Activated CD8-positive, alpha-beta T cell treated with anti-CD3 and anti-CD28 coated beads, Interleukin-2, amount 10 ng/mL, durations not matched to agents 7 days and 5 days (primary cell): ENCODE measurements at regions not wholly inside any gene's neighbourhood (a gene's known extent, or its start where the extent isn't known, plus 50 kb on each side); places are given as distances from the start of the nearest gene placed in this dataset.

Experiments used
- ATAC-seq: fragments of 150-1000 bp; cut with Tn5 transposase; one replicate; pipeline ENCODE4 v1.10.0; 2021; ENCODE audit warnings: moderate library complexity
- CTCF ChIA-PET: fragments of 350-600 bp; sonication (Branson Sonifier 250); formaldehyde crosslinking; loops from one replicate; lab custom pipeline; 2021; ENCODE audit warnings: antibody characterized with exemption; lab: Charles Lee
- POLR2A ChIA-PET: fragments of 350-600 bp; sonication (Branson Sonifier 250); formaldehyde crosslinking; loops from one replicate; lab custom pipeline; 2021; ENCODE audit warnings: antibody characterized with exemption; lab: Charles Lee
- DNase-seq: peaks from one replicate; pipeline ENCODE4 v3.0.0-alpha.2; 2020
- H3K27ac Mint-ChIP-seq: one replicate; pipeline ENCODE4 v1.8.0; 2021; ENCODE audit warnings: mild to moderate bottlenecking, mixed read lengths
- H3K27me3 Mint-ChIP-seq: one replicate; pipeline ENCODE4 v1.8.0; 2021; ENCODE audit warnings: low read depth, mixed read lengths
- H3K36me3 Mint-ChIP-seq: one replicate; pipeline ENCODE4 v1.8.0; 2021; ENCODE audit warnings: low read depth, mixed read lengths
- H3K4me1 Mint-ChIP-seq: one replicate; pipeline ENCODE4 v1.8.0; 2021; ENCODE audit warnings: low read depth, mixed read lengths
- H3K4me3 Mint-ChIP-seq: one replicate; pipeline ENCODE4 v1.8.0; 2021; ENCODE audit warnings: mild to moderate bottlenecking, mixed read lengths
- H3K9me3 Mint-ChIP-seq: one replicate; pipeline ENCODE4 v1.8.0; 2022; ENCODE audit warnings: mixed read lengths; ENCODE audit not compliant: insufficient read depth

GRCh38 chr7:136259074-136259473 is 281.9 kb upstream of the MTPN start:
- no peak overlapping the region for H3K27ac Mint-ChIP-seq
- POLR2A ChIA-PET, result no interaction called here
- ATAC-seq (no peak), DNase-seq (no peak)
- no peaks in the 10 kb centered on the region for H3K27me3 Mint-ChIP-seq
- CTCF ChIA-PET, result no interaction called here
- no peaks in the 10 kb centered on the region for H3K4me1 Mint-ChIP-seq
- H3K36me3 Mint-ChIP-seq, result no peaks in the 10 kb centered on the region
- peaks cover 21% of the 10 kb centered on the region for H3K9me3 Mint-ChIP-seq
- no peak overlapping the region for H3K4me3 Mint-ChIP-seq

- CTCF ChIA-PET, result interaction anchor here (0.7 kb wide), 1 partner anchor 9 kb away, joined by 3 read pairs; no protein-coding TSS in a partner anchor
- peaks cover 13% of the 10 kb centered on the region for H3K9me3 Mint-ChIP-seq
- H3K27ac Mint-ChIP-seq, result no peak overlapping the region
- H3K4me1 Mint-ChIP-seq, result no peaks in the 10 kb centered on the region
- DNase-seq (no peak), ATAC-seq (no peak)
- no peaks in the 10 kb centered on the region for H3K27me3 Mint-ChIP-seq
- H3K4me3 Mint-ChIP-seq, result no peak overlapping the region
- no peaks in the 10 kb centered on the region for H3K36me3 Mint-ChIP-seq
- POLR2A ChIA-PET, result no interaction called here
Observed at GRCh38 chr7:136256491-136256890, 279.3 kb upstream of the MTPN start.

GRCh38 chr7:136254148-136254547 is 277.0 kb upstream of the MTPN start:
- CTCF ChIA-PET, result no interaction called here
- Mint-ChIP-seq H3K4me3 (no peak overlapping the region), H3K27ac (no peak overlapping the region)

GRCh38 chr7:136251826-136252225 is 274.7 kb upstream of the MTPN start:
- DNase-seq (no peak), ATAC-seq (no peak)
- no peaks in the 10 kb centered on the region for H3K27me3 Mint-ChIP-seq
- H3K36me3 Mint-ChIP-seq, result no peaks in the 10 kb centered on the region
- CTCF ChIA-PET, result no interaction called here
- POLR2A ChIA-PET, result no interaction called here
- H3K4me1 Mint-ChIP-seq, result no peaks in the 10 kb centered on the region
- H3K4me3 Mint-ChIP-seq, result no peak overlapping the region
- no peak overlapping the region for H3K27ac Mint-ChIP-seq
- no peaks in the 10 kb centered on the region for H3K9me3 Mint-ChIP-seq

More at GRCh38 chr7:136254148-136254547, 277.0 kb upstream of the MTPN start:
- ATAC-seq (no peak), DNase-seq (no peak)
- H3K36me3 Mint-ChIP-seq, result no peaks in the 10 kb centered on the region
- POLR2A ChIA-PET, result no interaction called here
- no peaks in the 10 kb centered on the region for H3K27me3 Mint-ChIP-seq
- no peaks in the 10 kb centered on the region for H3K4me1 Mint-ChIP-seq
- H3K9me3 Mint-ChIP-seq, result no peaks in the 10 kb centered on the region

DNA sequence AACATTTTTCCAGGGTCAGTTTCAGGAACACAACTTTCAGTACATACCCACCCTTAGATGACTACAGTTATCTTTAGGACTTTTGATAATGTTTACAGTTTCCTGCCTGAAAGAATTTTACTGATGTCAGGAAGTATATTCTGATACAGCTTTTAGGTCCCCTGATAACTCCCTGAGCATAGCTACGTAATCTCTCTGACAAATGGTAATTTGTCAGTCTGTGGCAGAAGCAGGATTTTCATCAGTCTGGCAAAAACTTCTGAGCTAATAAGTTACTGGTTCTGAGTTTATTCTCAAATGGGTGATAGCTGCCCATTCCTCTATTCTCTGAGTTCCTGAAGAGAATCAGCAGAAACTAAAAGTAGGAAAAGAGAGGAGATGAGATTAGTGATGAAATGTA is 270.1 kb upstream of the MTPN start:
- Mint-ChIP-seq H3K36me3 (no peaks in the 10 kb centered on the region), H3K4me1 (no peaks in the 10 kb centered on the region), H3K27me3 (no peaks in the 10 kb centered on the region), H3K9me3 (no peaks in the 10 kb centered on the region), H3K27ac (no peak overlapping the region), H3K4me3 (no peak overlapping the region)
- no peak for DNase-seq
- ChIA-PET POLR2A (no interaction called here), CTCF (no interaction called here)
- no peak for ATAC-seq

DNA sequence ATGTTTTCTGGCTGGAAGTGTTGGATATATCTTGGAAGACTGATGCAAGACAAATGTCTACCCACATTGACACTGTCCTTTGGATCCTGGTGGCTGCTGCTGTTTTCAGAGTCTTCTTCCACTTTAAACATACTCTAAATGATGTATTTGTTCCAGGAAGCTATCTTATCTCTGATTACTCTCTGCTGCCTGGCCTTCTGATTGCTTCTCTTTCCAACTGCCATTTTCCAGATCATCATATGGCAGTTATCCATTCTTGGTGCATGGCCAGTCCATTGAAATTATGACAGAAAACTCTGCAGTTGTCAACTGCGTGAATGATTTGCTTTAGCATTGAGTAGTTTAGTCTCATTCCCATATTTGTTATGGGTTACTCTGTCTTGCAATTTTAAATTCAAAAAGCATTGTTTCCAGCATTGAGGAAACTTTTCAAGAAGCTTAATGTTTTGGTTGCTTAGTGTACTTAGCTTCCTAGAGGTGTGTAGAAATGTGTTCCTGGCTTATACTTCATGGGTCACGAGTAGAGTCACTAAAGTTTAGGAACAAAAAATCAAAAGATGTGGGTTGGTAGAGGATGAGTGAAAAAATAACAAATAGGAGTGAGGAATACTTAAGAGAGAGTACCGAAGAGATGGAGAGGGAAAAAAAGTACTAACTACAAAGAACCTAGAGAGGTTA is 268.3 kb upstream of the MTPN start:
- Mint-ChIP-seq H3K4me1 (no peaks in the 10 kb centered on the region), H3K9me3 (no peaks in the 10 kb centered on the region), H3K36me3 (no peaks in the 10 kb centered on the region), H3K27ac (no peak overlapping the region), H3K27me3 (no peaks in the 10 kb centered on the region), H3K4me3 (no peak overlapping the region)
- no peak for ATAC-seq
- CTCF ChIA-PET, result no interaction called here
- POLR2A ChIA-PET, result no interaction called here
- DNase-seq, result no peak

DNA sequence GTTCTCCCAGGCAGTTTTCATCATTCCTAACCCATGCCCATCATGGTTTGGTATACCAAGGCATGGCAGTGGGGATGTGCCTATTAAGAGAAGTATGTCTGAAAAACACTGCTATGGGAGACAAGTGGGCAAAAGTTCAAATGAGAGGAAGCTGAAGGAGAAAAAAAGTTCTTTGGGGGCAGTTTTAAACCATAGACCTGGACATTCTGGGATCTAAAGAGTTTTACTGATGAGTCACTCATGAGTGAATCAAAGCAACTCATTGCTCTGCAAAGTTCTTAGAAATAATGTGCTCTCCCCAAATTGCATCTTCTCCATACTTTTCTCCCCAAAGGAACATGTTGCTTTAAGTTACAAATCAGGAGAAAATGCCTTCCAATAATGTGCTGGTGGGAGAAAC is 256.9 kb upstream of the MTPN start:
- no peak for ATAC-seq
- CTCF ChIA-PET, result no interaction called here
- peaks cover 8% of the 10 kb centered on the region for H3K9me3 Mint-ChIP-seq
- POLR2A ChIA-PET, result no interaction called here
- H3K36me3 Mint-ChIP-seq, result no peaks in the 10 kb centered on the region
- no peaks in the 10 kb centered on the region for H3K4me1 Mint-ChIP-seq
- H3K27me3 Mint-ChIP-seq, result no peaks in the 10 kb centered on the region
- no peak overlapping the region for H3K27ac Mint-ChIP-seq
- DNase-seq, result no peak
- H3K4me3 Mint-ChIP-seq, result no peak overlapping the region

DNA sequence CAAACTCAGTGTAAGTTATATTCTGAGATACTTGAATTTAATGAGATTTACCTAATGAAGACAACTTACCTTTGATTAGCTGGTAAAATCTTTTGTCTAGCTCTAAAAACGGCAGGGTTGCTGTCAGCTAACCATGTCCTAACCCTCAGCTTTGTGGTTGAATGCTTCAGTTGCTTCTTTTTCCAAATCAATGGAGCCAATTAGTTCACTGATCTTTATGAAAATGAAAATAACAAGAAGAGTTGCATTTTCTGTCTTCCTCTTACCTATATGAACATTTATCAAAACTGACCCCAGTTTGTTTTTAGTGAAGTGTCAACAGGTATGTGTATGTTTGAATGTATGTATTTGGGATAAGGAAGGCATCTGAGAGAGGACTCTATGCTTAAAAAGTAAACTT is 253.1 kb upstream of the MTPN start:
- Mint-ChIP-seq H3K4me1 (no peaks in the 10 kb centered on the region), H3K4me3 (no peak overlapping the region)

GRCh38 chr7:136229790-136230189 is 252.6 kb upstream of the MTPN start:
- no peaks in the 10 kb centered on the region for H3K27me3 Mint-ChIP-seq
- H3K27ac Mint-ChIP-seq, result no peak overlapping the region
- H3K4me1 Mint-ChIP-seq, result no peaks in the 10 kb centered on the region
- H3K4me3 Mint-ChIP-seq, result no peak overlapping the region
- H3K9me3 Mint-ChIP-seq, result peaks cover 4% of the 10 kb centered on the region
- ATAC-seq, result no peak
- no peak for DNase-seq
- CTCF ChIA-PET, result interaction anchor here (1.1 kb wide), 1 partner anchor 115 kb away, joined by 3 read pairs; no protein-coding TSS in a partner anchor
- POLR2A ChIA-PET, result no interaction called here
- H3K36me3 Mint-ChIP-seq, result no peaks in the 10 kb centered on the region

More for the DNA sequence above, 253.1 kb upstream of the MTPN start:
- Mint-ChIP-seq H3K27ac (no peak overlapping the region), H3K27me3 (no peaks in the 10 kb centered on the region), H3K36me3 (no peaks in the 10 kb centered on the region), H3K9me3 (peaks cover 4% of the 10 kb centered on the region)
- CTCF ChIA-PET, result interaction anchor here (1.1 kb wide), 1 partner anchor 115 kb away, joined by 3 read pairs; no protein-coding TSS in a partner anchor
- ATAC-seq (no peak), DNase-seq (no peak)
- POLR2A ChIA-PET, result no interaction called here

GRCh38 chr7:136228171-136228570 is 251.0 kb upstream of the MTPN start:
- CTCF ChIA-PET, result no interaction called here
- Mint-ChIP-seq H3K4me1 (no peaks in the 10 kb centered on the region), H3K27ac (no peak overlapping the region), H3K4me3 (no peak overlapping the region), H3K36me3 (no peaks in the 10 kb centered on the region), H3K27me3 (no peaks in the 10 kb centered on the region), H3K9me3 (peaks cover 4% of the 10 kb centered on the region)
- DNase-seq (no peak), ATAC-seq (no peak)
- POLR2A ChIA-PET, result no interaction called here

- H3K36me3 Mint-ChIP-seq, result no peaks in the 10 kb centered on the region
- ATAC-seq (no peak), DNase-seq (no peak)
- H3K4me1 Mint-ChIP-seq, result no peaks in the 10 kb centered on the region
- H3K27me3 Mint-ChIP-seq, result no peaks in the 10 kb centered on the region
- ChIA-PET CTCF (no interaction called here), POLR2A (no interaction called here)
- H3K27ac Mint-ChIP-seq, result no peak overlapping the region
- no peak overlapping the region for H3K4me3 Mint-ChIP-seq
- H3K9me3 Mint-ChIP-seq, result no peaks in the 10 kb centered on the region
Observed at GRCh38 chr7:136214356-136214755, 237.2 kb upstream of the MTPN start.

DNA sequence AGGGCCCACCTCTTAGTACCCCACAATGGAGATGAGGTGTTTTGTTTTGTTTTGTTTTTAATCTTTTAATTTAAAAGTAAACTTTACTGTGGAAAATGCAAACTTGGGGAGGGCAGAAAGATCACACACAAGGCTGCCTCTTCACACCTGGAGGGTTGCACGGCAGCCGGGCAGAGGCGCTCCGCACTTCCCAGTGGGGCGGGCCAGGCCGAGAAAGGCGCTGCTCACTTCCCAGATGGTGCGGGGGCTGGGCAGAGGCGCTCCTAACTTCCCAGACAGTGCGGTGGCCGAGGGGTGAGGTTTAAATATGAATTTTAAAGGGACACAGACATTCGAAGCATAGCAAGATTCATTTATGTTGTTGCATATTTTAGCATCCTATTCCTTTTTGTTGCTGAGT is 235.9 kb upstream of the MTPN start:
- H3K36me3 Mint-ChIP-seq, result no peaks in the 10 kb centered on the region
- no peak overlapping the region for H3K4me3 Mint-ChIP-seq
- DNase-seq (no peak), ATAC-seq (no peak)
- no peaks in the 10 kb centered on the region for H3K27me3 Mint-ChIP-seq
- H3K9me3 Mint-ChIP-seq, result no peaks in the 10 kb centered on the region
- ChIA-PET POLR2A (no interaction called here), CTCF (no interaction called here)
- H3K4me1 Mint-ChIP-seq, result no peaks in the 10 kb centered on the region
- H3K27ac Mint-ChIP-seq, result no peak overlapping the region

GRCh38 chr7:136210664-136211063 is 233.5 kb upstream of the MTPN start:
- Mint-ChIP-seq H3K9me3 (no peaks in the 10 kb centered on the region), H3K4me3 (no peak overlapping the region), H3K4me1 (no peaks in the 10 kb centered on the region), H3K27me3 (no peaks in the 10 kb centered on the region), H3K27ac (no peak overlapping the region), H3K36me3 (no peaks in the 10 kb centered on the region)
- DNase-seq (no peak), ATAC-seq (no peak)
- ChIA-PET POLR2A (no interaction called here), CTCF (no interaction called here)
